ENCODE measurements at regions not wholly inside any gene's neighbourhood (a gene's known extent, or its start where the extent isn't known, plus 50 kb on each side); places are given as distances from the start of the nearest gene placed in this dataset.

DNA sequence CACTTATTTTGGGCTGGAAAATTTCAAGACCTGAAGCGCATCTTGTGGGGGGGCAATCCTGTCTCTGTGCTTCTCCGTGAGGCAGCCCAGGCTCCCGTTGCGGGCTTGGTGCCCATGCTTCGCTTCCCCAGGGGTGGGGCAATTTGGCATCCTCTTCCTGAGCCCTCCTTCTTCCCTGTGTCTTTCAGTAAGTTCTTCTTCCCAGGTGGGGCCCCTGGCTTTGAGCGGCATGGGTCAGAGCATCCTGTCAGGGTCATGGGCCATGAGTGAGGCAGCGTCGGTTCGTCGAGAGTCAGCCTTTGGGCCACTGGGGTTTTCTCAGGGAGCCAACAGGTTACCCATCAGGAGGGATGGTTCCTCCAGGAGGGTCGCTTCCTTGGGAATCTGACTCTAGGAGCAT, 200.7 kb downstream of the UBE3A start:
- no peak for DNase-seq (ENCODE audit: low read depth)

DNA sequence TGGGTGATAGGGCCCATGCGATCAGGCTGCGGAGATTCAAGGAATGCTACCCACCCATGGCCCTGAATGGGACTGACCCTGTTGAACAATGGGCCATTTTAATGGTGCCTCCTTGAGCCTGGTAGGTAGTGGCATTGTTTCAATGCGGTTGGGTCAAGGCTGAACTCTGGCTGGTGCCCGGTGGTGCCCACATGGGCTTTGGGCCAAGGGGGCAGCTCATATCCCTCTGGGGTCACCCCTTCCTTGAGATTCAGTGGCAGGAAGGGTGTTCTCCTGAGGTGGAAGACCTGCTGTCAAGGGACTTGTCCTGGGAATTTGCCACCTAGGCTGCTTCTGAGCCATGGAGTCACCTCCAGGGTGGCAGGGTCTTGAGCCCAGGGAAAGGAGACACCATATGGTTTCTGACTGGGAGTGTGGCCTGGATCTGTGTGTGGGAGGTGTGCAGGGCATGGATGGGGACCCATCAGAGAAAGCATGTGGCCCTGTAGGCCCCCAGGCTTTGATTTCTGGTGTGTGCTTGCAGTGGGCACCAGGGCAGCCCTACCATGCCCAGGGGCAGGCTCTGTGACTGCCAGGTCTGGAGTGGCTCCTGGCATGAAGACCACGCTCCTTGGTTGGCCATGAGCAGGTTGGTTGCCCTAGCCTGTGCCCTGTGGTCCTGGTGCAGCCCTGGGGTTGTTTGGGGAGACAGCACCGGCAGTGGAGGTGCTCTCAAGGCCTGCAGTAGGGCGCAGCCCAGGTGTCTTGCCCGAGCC, 199.9 kb downstream of the UBE3A start:
- DNase-seq (ENCODE audit: low read depth), result no peak
- H3K4me3 ChIP-seq (ENCODE audit: low read depth, low read length), result no peak overlapping the region
- TF ChIP-seq, protein P1, sequence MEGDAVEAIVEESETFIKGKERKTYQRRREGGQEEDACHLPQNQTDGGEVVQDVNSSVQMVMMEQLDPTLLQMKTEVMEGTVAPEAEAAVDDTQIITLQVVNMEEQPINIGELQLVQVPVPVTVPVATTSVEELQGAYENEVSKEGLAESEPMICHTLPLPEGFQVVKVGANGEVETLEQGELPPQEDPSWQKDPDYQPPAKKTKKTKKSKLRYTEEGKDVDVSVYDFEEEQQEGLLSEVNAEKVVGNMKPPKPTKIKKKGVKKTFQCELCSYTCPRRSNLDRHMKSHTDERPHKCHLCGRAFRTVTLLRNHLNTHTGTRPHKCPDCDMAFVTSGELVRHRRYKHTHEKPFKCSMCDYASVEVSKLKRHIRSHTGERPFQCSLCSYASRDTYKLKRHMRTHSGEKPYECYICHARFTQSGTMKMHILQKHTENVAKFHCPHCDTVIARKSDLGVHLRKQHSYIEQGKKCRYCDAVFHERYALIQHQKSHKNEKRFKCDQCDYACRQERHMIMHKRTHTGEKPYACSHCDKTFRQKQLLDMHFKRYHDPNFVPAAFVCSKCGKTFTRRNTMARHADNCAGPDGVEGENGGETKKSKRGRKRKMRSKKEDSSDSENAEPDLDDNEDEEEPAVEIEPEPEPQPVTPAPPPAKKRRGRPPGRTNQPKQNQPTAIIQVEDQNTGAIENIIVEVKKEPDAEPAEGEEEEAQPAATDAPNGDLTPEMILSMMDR (IDR thresholded peaks at IDR 0.05; ENCODE audit: low read depth, low read length), result no peak
- TF ChIP-seq MYC (IDR thresholded peaks at IDR 0.05; ENCODE audit: low read depth, low read length), result no peak
- no peak for TF ChIP-seq POLR2A (IDR thresholded peaks at IDR 0.05; ENCODE audit: extremely low read depth, insufficient read length)
- TF ChIP-seq, protein P2, sequence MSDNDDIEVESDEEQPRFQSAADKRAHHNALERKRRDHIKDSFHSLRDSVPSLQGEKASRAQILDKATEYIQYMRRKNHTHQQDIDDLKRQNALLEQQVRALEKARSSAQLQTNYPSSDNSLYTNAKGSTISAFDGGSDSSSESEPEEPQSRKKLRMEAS (IDR thresholded peaks at IDR 0.05; ENCODE audit: low read depth, low read length), result no peak

More for the DNA sequence above, 200.7 kb downstream of the UBE3A start:
- TF ChIP-seq, protein P2 (IDR thresholded peaks at IDR 0.05; ENCODE audit: low read depth, low read length), result no peak
- TF ChIP-seq, protein P1 (IDR thresholded peaks at IDR 0.05; ENCODE audit: low read depth, low read length), result no peak
- TF ChIP-seq MYC (IDR thresholded peaks at IDR 0.05; ENCODE audit: low read depth, low read length) (no peak), POLR2A (IDR thresholded peaks at IDR 0.05; ENCODE audit: extremely low read depth, insufficient read length) (no peak)
- no peak overlapping the region for H3K4me3 ChIP-seq (ENCODE audit: low read depth, low read length)

DNA sequence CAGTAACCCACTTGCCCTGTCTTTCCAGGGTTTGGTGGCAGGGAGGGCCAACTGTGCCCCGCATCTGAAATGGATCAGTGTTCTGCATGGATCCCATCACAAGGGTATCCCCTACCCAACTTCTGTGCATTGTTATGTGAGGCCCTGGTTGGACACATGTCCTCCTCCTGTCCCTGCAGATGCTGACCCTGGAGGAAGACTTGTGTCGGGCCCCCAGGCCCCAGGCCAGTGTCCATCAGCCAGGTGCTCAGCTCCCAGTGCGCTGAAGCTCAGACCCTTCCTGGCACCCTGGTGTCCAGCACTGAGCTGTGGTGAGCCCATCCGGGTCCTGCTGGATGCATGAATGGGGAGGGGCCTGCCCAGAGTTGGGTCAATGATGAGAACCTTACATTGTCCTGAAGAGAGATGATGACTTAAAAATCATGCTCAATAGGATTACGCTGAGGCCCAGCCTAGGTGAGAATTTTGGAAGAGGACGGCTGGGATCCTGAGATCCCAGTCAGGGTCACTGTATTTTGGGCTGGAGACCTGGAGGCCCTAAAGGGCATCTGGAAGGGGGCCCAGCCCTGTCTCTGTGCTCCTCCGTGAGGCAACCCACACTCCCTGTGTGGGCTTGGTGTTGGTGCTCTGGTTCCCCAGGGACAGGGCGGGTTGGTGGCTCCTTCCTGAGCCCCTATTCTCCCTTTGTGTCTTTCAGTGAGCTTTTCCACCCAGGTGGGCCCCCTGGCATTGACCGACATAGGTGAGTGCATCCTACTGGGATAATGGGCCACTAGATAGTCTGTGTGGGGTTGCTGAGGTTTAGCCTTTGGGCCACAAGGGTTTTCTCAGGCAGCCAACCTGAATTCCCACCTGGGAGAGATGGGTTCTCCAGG, 199.1 kb downstream of the UBE3A start:
- no peak for DNase-seq (ENCODE audit: low read depth)
- TF ChIP-seq MYC (IDR thresholded peaks at IDR 0.05; ENCODE audit: low read depth, low read length) (no peak), POLR2A (IDR thresholded peaks at IDR 0.05; ENCODE audit: extremely low read depth, insufficient read length) (no peak)
- TF ChIP-seq, protein P1 (IDR thresholded peaks at IDR 0.05; ENCODE audit: low read depth, low read length), result no peak
- TF ChIP-seq, protein P2 (IDR thresholded peaks at IDR 0.05; ENCODE audit: low read depth, low read length), result no peak

DNA sequence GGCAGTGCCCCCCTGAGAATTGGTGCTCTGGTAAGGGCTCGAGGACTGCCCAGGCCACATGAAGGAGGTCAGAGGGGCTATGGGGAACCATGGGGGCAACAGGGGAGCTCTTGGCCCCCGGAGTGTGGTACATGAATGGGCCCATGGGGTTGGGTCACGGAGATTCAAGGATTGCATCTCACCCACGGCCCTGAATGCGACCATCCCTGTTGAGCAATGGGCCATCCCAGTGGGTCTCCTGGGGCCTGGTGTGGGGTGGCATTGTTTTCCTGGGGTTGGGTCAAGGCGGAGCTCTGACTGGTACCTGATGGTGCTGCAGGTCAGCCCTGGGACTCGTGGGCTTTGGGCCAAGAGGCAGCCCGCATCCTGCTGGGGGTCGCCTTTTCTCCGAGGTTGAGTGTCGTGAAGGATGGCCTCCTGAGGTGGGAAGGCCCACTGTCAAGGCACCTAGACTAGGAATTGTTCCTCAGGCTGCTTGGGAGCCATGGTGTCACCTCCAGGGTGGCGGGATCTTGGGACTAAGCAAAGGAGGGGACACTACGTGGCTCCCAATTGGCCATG, 198.3 kb downstream of the UBE3A start:
- H3K4me3 ChIP-seq (ENCODE audit: low read depth, low read length), result no peak overlapping the region
- no peak for DNase-seq (ENCODE audit: low read depth)
- TF ChIP-seq MYC (IDR thresholded peaks at IDR 0.05; ENCODE audit: low read depth, low read length), result no peak
- no peak for TF ChIP-seq POLR2A (IDR thresholded peaks at IDR 0.05; ENCODE audit: extremely low read depth, insufficient read length)
- TF ChIP-seq, protein P1 (IDR thresholded peaks at IDR 0.05; ENCODE audit: low read depth, low read length), result no peak
- TF ChIP-seq, protein P2 (IDR thresholded peaks at IDR 0.05; ENCODE audit: low read depth, low read length), result no peak

More for the DNA sequence above, 199.1 kb downstream of the UBE3A start:
- H3K4me3 ChIP-seq (ENCODE audit: low read depth, low read length), result no peak overlapping the region

DNA sequence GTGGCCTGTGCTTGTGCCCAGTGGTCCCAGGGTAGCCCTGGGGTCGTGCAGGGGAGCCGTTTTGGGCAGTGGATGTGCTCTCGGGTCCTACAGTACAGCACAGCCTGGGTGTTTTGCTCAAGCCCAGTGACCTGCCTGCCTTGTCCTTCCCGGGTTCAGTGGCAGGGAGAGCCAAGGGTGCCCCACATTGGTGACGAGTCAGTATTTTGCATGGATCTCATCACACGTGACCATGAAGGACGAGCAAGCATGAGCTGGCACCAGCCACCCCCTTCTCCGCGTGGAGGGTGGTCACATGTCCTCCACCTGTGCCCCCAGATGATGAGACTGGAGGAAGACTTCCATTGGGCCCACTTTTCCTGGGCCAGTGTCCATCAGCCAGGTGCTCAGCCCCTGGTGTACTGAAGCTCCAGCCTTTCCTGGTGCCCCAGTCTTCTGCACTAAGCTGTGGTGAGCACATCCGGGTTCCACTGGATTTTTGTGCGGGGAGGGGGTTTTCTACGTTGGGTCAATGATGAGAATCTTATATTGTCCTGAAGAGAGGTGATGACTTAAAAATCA, 197.5 kb downstream of the UBE3A start:
- no peak overlapping the region for H3K4me3 ChIP-seq (ENCODE audit: low read depth, low read length)
- no peak for DNase-seq (ENCODE audit: low read depth)
- TF ChIP-seq MYC (IDR thresholded peaks at IDR 0.05; ENCODE audit: low read depth, low read length) (no peak), POLR2A (IDR thresholded peaks at IDR 0.05; ENCODE audit: extremely low read depth, insufficient read length) (no peak)
- TF ChIP-seq, protein P2 (IDR thresholded peaks at IDR 0.05; ENCODE audit: low read depth, low read length), result no peak
- TF ChIP-seq, protein P1 (IDR thresholded peaks at IDR 0.05; ENCODE audit: low read depth, low read length), result no peak

All from NB4 (cell line).